ENCODE measurements at regions not wholly inside any gene's neighbourhood (a gene's known extent, or its start where the extent isn't known, plus 50 kb on each side); places are given as distances from the start of the nearest gene placed in this dataset.

DNA sequence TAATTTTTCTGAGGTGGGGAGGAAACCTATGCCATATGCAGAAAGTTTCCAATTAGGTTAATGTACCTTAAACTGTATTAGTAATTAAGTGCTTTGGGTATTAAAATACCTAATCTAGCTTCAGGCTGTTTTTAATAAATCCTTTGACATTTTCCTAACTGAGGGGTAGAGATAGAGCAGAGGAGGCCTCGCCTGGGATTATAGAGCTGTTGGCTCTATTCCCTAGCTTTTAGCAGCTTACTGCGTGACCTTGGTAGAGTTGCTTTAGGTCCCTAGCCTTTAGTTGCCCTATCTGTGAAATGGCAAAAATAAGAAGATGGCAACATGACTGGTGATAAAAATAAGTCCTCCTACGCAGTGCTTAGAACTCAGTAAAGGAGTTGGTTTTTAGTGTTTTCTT lies 621.0 kb downstream of the LMO4 start:
- TF ChIP-seq, protein P1, sequence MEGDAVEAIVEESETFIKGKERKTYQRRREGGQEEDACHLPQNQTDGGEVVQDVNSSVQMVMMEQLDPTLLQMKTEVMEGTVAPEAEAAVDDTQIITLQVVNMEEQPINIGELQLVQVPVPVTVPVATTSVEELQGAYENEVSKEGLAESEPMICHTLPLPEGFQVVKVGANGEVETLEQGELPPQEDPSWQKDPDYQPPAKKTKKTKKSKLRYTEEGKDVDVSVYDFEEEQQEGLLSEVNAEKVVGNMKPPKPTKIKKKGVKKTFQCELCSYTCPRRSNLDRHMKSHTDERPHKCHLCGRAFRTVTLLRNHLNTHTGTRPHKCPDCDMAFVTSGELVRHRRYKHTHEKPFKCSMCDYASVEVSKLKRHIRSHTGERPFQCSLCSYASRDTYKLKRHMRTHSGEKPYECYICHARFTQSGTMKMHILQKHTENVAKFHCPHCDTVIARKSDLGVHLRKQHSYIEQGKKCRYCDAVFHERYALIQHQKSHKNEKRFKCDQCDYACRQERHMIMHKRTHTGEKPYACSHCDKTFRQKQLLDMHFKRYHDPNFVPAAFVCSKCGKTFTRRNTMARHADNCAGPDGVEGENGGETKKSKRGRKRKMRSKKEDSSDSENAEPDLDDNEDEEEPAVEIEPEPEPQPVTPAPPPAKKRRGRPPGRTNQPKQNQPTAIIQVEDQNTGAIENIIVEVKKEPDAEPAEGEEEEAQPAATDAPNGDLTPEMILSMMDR (IDR thresholded peaks at IDR 0.05 in 4 of 5, conservative IDR thresholded peaks at IDR 0.05 in 1 of 5), result no peak
- TF ChIP-seq POLR2A (IDR thresholded peaks at IDR 0.05), result no peak

Measured in gastrocnemius medialis (tissue), 4 donors.